ENCODE measurements at regions not wholly inside any gene's neighbourhood (a gene's known extent, or its start where the extent isn't known, plus 50 kb on each side); places are given as distances from the start of the nearest gene placed in this dataset.
"Not testable (repeated sequence)": the region's sequence is repeated elsewhere in the genome, so short reads cannot be mapped to it uniquely, and the experiment has no call there.

- no peak for DNase-seq
- TF ChIP-seq POLR2A (IDR thresholded peaks at IDR 0.05; ENCODE audit: low read length), result no peak
- no peak for TF ChIP-seq GATA1 (IDR thresholded peaks at IDR 0.05; ENCODE audit: low read depth, low read length)
Observed at GRCh38 chr2:59391896-59392295, 1150.8 kb upstream of the FANCL start.

- no peak for TF ChIP-seq GATA1 (IDR thresholded peaks at IDR 0.05; ENCODE audit: low read depth, low read length)
- no peak for TF ChIP-seq POLR2A (IDR thresholded peaks at IDR 0.05; ENCODE audit: low read length)
- no peak for DNase-seq
Observed at GRCh38 chr2:59390581-59390980, 1149.5 kb upstream of the FANCL start.

GRCh38 chr2:59389240-59389639 is 1148.1 kb upstream of the FANCL start:
- no peak for TF ChIP-seq GATA1 (IDR thresholded peaks at IDR 0.05; ENCODE audit: low read depth, low read length)
- TF ChIP-seq POLR2A (IDR thresholded peaks at IDR 0.05; ENCODE audit: low read length), result no peak
- no peak for DNase-seq

GRCh38 chr2:59385971-59386370 is 1144.8 kb upstream of the FANCL start:
- no peak for TF ChIP-seq POLR2A (IDR thresholded peaks at IDR 0.05; ENCODE audit: low read length)
- TF ChIP-seq GATA1 (IDR thresholded peaks at IDR 0.05; ENCODE audit: low read depth, low read length), result no peak
- DNase-seq, result no peak

GRCh38 chr2:59383473-59383872 is 1142.3 kb upstream of the FANCL start:
- TF ChIP-seq POLR2A (IDR thresholded peaks at IDR 0.05; ENCODE audit: low read length) (no peak), GATA1 (IDR thresholded peaks at IDR 0.05; ENCODE audit: low read depth, low read length) (no peak)
- DNase-seq, result no peak

- DNase-seq, result no peak
- no peak for TF ChIP-seq POLR2A (IDR thresholded peaks at IDR 0.05; ENCODE audit: low read length)
- TF ChIP-seq GATA1 (IDR thresholded peaks at IDR 0.05; ENCODE audit: low read depth, low read length), result no peak
Observed at GRCh38 chr2:59378127-59378526, 1137.0 kb upstream of the FANCL start.

GRCh38 chr2:59366288-59366687 is 1125.2 kb upstream of the FANCL start:
- no peak for TF ChIP-seq GATA1 (IDR thresholded peaks at IDR 0.05; ENCODE audit: low read depth, low read length)
- TF ChIP-seq POLR2A (IDR thresholded peaks at IDR 0.05; ENCODE audit: low read length), result no peak
- DNase-seq, result no peak

- DNase-seq, result no peak
- TF ChIP-seq GATA1 (IDR thresholded peaks at IDR 0.05; ENCODE audit: low read depth, low read length) (no peak), POLR2A (IDR thresholded peaks at IDR 0.05; ENCODE audit: low read length) (no peak)
Observed at GRCh38 chr2:59354498-59354897, 1113.4 kb upstream of the FANCL start.

- no peak for TF ChIP-seq GATA1 (IDR thresholded peaks at IDR 0.05; ENCODE audit: low read depth, low read length)
- no peak for TF ChIP-seq POLR2A (IDR thresholded peaks at IDR 0.05; ENCODE audit: low read length)
- no peak for DNase-seq
Observed at GRCh38 chr2:59353306-59353921, 1112.3 kb upstream of the FANCL start.

GRCh38 chr2:59342166-59342565 is 1101.0 kb upstream of the FANCL start:
- no peak for DNase-seq
- no peak for TF ChIP-seq POLR2A (IDR thresholded peaks at IDR 0.05; ENCODE audit: low read length)
- TF ChIP-seq GATA1 (IDR thresholded peaks at IDR 0.05; ENCODE audit: low read depth, low read length), result no peak

- no peak for DNase-seq
- TF ChIP-seq GATA1 (IDR thresholded peaks at IDR 0.05; ENCODE audit: low read depth, low read length), result no peak
- no peak for TF ChIP-seq POLR2A (IDR thresholded peaks at IDR 0.05; ENCODE audit: low read length)
Observed at GRCh38 chr2:59339837-59340207, 1098.7 kb upstream of the FANCL start.

- DNase-seq, result no peak
- TF ChIP-seq GATA1 (IDR thresholded peaks at IDR 0.05; ENCODE audit: low read depth, low read length) (no peak), POLR2A (IDR thresholded peaks at IDR 0.05; ENCODE audit: low read length) (no peak)
Observed at GRCh38 chr2:59339121-59339836, 1098.2 kb upstream of the FANCL start.

- DNase-seq, result no peak
- TF ChIP-seq POLR2A (IDR thresholded peaks at IDR 0.05; ENCODE audit: low read length) (no peak), GATA1 (IDR thresholded peaks at IDR 0.05; ENCODE audit: low read depth, low read length) (no peak)
Observed at GRCh38 chr2:59333007-59333406, 1091.9 kb upstream of the FANCL start.

GRCh38 chr2:59326581-59327365 is 1085.6 kb upstream of the FANCL start:
- DNase-seq, result not testable (repeated sequence)

GRCh38 chr2:59322870-59323269 is 1081.7 kb upstream of the FANCL start:
- no peak for DNase-seq
- TF ChIP-seq GATA1 (IDR thresholded peaks at IDR 0.05; ENCODE audit: low read depth, low read length) (no peak), POLR2A (IDR thresholded peaks at IDR 0.05; ENCODE audit: low read length) (no peak)
